22Rv1 (cell line): ENCODE measurements at regions not wholly inside any gene's neighbourhood (a gene's known extent, or its start where the extent isn't known, plus 50 kb on each side); places are given as distances from the start of the nearest gene placed in this dataset.

Experiments
- H3K27ac ChIP-seq: fragments of 450-650 bp; 2 replicates; pipeline ENCODE4 v1.5.1; 2017
- CTCF ChIP-seq: fragments of 450-650 bp; IDR thresholded peaks from 2 replicates; pipeline ENCODE4 v1.5.1; 2017; ENCODE audit warnings: mild to moderate bottlenecking
- ZFX ChIP-seq: fragments of 450-650 bp; IDR thresholded peaks from 2 replicates; pipeline ENCODE4 v1.6.1; 2017; ENCODE audit warnings: antibody characterized with exemption, borderline replicate concordance

GRCh38 chr6:21985904-21986303 is 310.9 kb downstream of the PRL start:
- TF ChIP-seq CTCF: no peak
- no peak for TF ChIP-seq ZFX
- no peak overlapping the region for H3K27ac ChIP-seq

- no peak overlapping the region for H3K27ac ChIP-seq
- no peak for TF ChIP-seq ZFX
- TF ChIP-seq CTCF: no peak
Measured at GRCh38 chr6:21986703-21987102, 310.1 kb downstream of the PRL start.

GRCh38 chr6:21987501-21987957 is 309.3 kb downstream of the PRL start:
- no peak overlapping the region for H3K27ac ChIP-seq
- no peak for TF ChIP-seq ZFX
- no peak for TF ChIP-seq CTCF

- H3K27ac ChIP-seq: no peak overlapping the region
- TF ChIP-seq CTCF: no peak
- TF ChIP-seq ZFX: no peak
Measured at GRCh38 chr6:21990577-21990976, 306.3 kb downstream of the PRL start.

- H3K27ac ChIP-seq: no peak overlapping the region
- no peak for TF ChIP-seq ZFX
- no peak for TF ChIP-seq CTCF
Measured at GRCh38 chr6:21992178-21992967, 304.5 kb downstream of the PRL start.

GRCh38 chr6:21993841-21994240 is 303.0 kb downstream of the PRL start:
- no peak overlapping the region for H3K27ac ChIP-seq
- no peak for TF ChIP-seq CTCF
- TF ChIP-seq ZFX: no peak

- TF ChIP-seq ZFX (no peak), CTCF (no peak)
- H3K27ac ChIP-seq: no peak overlapping the region
Measured at GRCh38 chr6:21994821-21995220, 302.0 kb downstream of the PRL start.
